Adrenal gland (tissue), 5 donors: ENCODE measurements at regions not wholly inside any gene's neighbourhood (a gene's known extent, or its start where the extent isn't known, plus 50 kb on each side); places are given as distances from the start of the nearest gene placed in this dataset.

Experiments used
- CTCF ChIP-seq, 6 experiments: fragments of 450-650 bp in 4 of 6; fragments of 200-600 bp in 2 of 6; sonication (generic) in 1 of 6; IDR thresholded peaks; 1 replicate in 5 of 6; 2 replicates in 1 of 6; pipeline versions ENCODE4 v1.5.1 to v1.8.0; 2016 to 2021; ENCODE audit warnings: antibody characterized with exemption in 6 of 6, mild to moderate bottlenecking in 2 of 6, moderate library complexity in 1 of 6
- POLR2A ChIP-seq, 2 donors: fragments of 450-650 bp; IDR thresholded peaks; one replicate each; pipeline ENCODE4 v1.6.1; 2017; ENCODE audit warnings: antibody characterized with exemption in 2 of 2, mild to moderate bottlenecking in 2 of 2, moderate library complexity in 1 of 2
- donor health status: DM: no; HTN: no; CAD: no.

DNA sequence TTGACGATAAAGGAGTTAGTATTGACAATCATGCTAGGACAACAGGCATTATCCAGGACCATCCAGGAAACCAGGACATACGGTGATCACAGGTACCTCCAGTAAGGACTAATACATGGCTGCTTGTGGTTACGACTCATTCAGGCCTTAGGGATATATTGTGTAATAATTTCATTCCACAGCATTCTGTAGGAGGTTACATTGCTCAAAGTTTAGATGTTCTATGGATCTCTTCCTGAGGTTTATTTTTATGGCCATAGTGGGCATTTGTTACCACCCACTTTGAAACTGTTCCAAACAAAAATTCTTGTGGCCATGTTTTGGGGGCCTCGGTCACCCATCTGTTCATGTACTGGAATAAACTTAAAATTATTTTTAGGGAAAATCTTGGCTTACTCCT is 431.6 kb downstream of the METTL4 start:
- TF ChIP-seq CTCF (IDR thresholded peaks at IDR 0.05) (no peak), POLR2A (IDR thresholded peaks at IDR 0.05) (no peak)
